Stimulated activated naive B cell treated with anti-CD40 and anti-IgM and Interleukin-4, amounts not matched to agents 10 μg/mL and 1 μg/mL and 100 μg/mL, for 72 hours (primary cell): ENCODE measurements at regions not wholly inside any gene's neighbourhood (a gene's known extent, or its start where the extent isn't known, plus 50 kb on each side); places are given as distances from the start of the nearest gene placed in this dataset.

Source experiments
- ATAC-seq, 2 donors: fragments of 150-1000 bp; cut with Tn5 transposase; replicated peaks; 2 replicates each; pipeline ENCODE4 v1.10.0; 2021; ENCODE audit warnings: moderate library complexity in 1 of 2
- DNase-seq: peaks from one replicate; pipeline ENCODE4 v3.0.0; 2021
- H3K27ac Mint-ChIP-seq: one replicate; pipeline ENCODE4 v1.8.0; 2022; ENCODE audit warnings: mild to moderate bottlenecking, mixed read lengths
- H3K27me3 Mint-ChIP-seq, 2 donors: one replicate each; pipeline ENCODE4 v1.8.0; 2022; ENCODE audit warnings: mixed read lengths in 2 of 2
- H3K36me3 Mint-ChIP-seq, 2 donors: one replicate each; pipeline ENCODE4 v1.8.0; 2022; ENCODE audit warnings: mixed read lengths in 2 of 2, mild to moderate bottlenecking in 1 of 2
- H3K4me1 Mint-ChIP-seq, 2 donors: one replicate each; pipeline ENCODE4 v1.8.0; 2022; ENCODE audit warnings: mixed read lengths in 2 of 2, mild to moderate bottlenecking in 1 of 2
- H3K4me3 Mint-ChIP-seq, 2 donors: one replicate each; pipeline ENCODE4 v1.8.0; 2022; ENCODE audit warnings: mild to moderate bottlenecking in 2 of 2, mixed read lengths in 2 of 2, moderate library complexity in 1 of 2
- H3K9me3 Mint-ChIP-seq, 2 donors: one replicate each; pipeline ENCODE4 v1.8.0; 2022; ENCODE audit warnings: mixed read lengths in 2 of 2, mild to moderate bottlenecking in 1 of 2

DNA sequence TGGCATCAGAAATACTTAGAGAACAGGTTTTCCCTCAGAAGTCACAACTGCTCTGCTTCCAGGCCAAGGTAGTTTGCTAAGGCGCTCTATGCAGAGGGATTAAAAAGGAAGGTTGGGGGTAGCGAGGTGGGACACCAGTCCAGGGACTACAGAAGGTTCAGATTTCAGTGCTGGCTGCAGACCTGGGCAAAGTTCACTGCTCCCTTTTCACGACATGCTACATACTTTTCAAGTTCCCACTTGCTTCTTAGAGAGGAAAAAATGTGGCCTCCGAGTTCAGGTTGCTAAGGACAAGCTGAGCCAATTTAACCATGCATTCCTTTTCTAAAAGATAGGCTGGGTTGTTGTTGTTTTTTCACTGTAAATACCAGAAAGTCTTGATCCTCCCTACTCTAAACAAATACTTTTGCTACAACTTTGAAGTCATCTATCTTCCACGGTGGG, 158.6 kb upstream of the NR2F2 start:
- H3K36me3 Mint-ChIP-seq, result no peaks in the 10 kb centered on the region
- H3K27ac Mint-ChIP-seq, result no peak overlapping the region
- H3K27me3 Mint-ChIP-seq, result peaks cover 0 to under 1% of the 10 kb centered on the region in 2 donors
- no peak overlapping the region for H3K4me3 Mint-ChIP-seq
- ATAC-seq, result no peak
- H3K9me3 Mint-ChIP-seq, result peaks cover 0 to 3% of the 10 kb centered on the region in 2 donors
- no peak for DNase-seq
- no peaks in the 10 kb centered on the region for H3K4me1 Mint-ChIP-seq

DNA sequence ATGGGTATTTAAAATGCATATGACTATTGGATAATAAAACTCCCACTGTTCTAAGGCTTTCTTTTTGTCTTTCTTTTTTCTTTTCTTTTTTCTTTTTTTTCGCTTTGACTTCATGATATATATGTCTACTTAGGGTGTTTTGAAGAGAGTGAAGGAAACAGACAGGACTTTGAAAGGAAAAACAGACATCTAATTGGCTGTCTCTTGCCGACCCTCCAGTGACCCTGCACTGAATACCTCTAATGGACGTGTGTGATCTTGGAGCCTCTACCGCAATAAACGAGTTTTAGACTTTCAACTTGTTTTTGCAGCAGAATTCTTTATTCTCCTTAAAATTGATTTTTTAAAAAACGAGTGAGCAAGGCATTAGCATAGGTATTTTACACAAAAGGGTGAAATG, 158.1 kb upstream of the NR2F2 start:
- Mint-ChIP-seq H3K27me3 (no peaks in the 10 kb centered on the region), H3K9me3 (peaks cover 0 to 3% of the 10 kb centered on the region in 2 donors), H3K36me3 (no peaks in the 10 kb centered on the region), H3K4me1 (no peaks in the 10 kb centered on the region), H3K4me3 (no peak overlapping the region), H3K27ac (no peak overlapping the region)
- DNase-seq, result no peak
- no peak for ATAC-seq

GRCh38 chr15:96176831-96177230, 153.7 kb upstream of the NR2F2 start:
- Mint-ChIP-seq H3K4me3 (no peak overlapping the region), H3K36me3 (no peaks in the 10 kb centered on the region), H3K4me1 (no peaks in the 10 kb centered on the region), H3K27me3 (no peaks in the 10 kb centered on the region), H3K27ac (no peak overlapping the region), H3K9me3 (no peaks in the 10 kb centered on the region)
- DNase-seq (no peak), ATAC-seq (no peak)

DNA sequence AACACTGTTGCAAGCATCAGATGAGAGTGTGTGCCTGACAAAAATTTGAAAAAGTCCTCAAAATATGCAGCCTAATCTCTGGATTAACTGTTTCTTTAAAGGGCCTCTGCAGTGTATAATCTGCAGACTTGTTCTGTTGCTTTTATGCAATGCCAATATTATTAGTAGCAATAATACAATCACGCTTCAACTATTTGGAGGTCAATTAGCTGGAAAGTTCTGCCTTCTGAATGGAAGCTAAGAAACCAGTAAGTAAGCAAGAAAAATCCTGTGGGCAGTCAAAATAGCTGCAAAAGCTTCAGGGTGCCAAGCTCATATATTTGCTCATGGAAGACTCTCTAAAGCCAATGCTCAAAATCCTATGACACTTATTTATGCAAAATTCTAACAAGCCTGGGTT, 153.2 kb upstream of the NR2F2 start:
- Mint-ChIP-seq H3K4me3 (no peak overlapping the region), H3K36me3 (no peaks in the 10 kb centered on the region), H3K4me1 (no peaks in the 10 kb centered on the region), H3K27ac (no peak overlapping the region), H3K9me3 (no peaks in the 10 kb centered on the region), H3K27me3 (no peaks in the 10 kb centered on the region)
- ATAC-seq (no peak), DNase-seq (no peak)

DNA sequence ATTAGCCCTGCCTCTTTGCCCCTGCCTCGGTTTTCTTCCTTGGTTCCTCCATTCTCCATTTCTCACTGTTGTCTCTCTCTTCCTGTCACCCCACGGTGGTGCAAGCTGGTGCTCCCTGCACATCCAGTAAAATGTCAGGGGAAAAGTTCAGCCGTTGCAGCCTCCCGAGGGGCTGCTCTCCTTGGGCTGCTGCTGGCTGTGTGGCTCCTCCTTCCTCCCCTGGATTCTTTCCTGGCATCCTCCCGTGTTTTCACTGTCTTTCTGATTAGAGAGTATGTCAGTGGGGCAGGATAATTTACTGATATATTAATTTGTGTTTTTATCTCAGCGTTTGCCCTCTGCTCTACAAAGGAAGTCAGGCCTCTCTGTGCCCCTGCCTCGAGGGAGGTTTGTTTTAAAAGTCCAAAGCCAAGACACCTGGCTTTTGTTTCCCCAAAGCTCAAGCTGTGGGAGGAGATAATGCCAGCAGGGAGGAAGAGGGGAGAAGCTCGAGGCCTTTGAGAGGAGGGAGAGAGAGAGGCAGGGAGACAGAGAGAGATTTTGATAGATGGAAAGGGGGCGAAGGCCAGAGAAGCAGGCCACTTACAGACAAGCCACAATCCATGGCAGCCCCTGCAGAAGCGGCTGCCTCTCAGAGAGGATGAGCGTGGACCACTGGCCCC, 150.3 kb upstream of the NR2F2 start:
- no peak overlapping the region for H3K4me3 Mint-ChIP-seq
- no peak for DNase-seq
- no peak for ATAC-seq
- no peaks in the 10 kb centered on the region for H3K4me1 Mint-ChIP-seq
- H3K27me3 Mint-ChIP-seq, result no peaks in the 10 kb centered on the region
- H3K36me3 Mint-ChIP-seq, result no peaks in the 10 kb centered on the region
- H3K9me3 Mint-ChIP-seq, result no peaks in the 10 kb centered on the region
- no peak overlapping the region for H3K27ac Mint-ChIP-seq

- Mint-ChIP-seq H3K4me1 (no peaks in the 10 kb centered on the region), H3K9me3 (no peaks in the 10 kb centered on the region), H3K4me3 (no peak overlapping the region), H3K27me3 (no peaks in the 10 kb centered on the region), H3K27ac (no peak overlapping the region), H3K36me3 (no peaks in the 10 kb centered on the region)
- no peak for ATAC-seq
- no peak for DNase-seq
These were observed 149.3 kb upstream of the NR2F2 start for GRCh38 chr15:96181217-96181616.

DNA sequence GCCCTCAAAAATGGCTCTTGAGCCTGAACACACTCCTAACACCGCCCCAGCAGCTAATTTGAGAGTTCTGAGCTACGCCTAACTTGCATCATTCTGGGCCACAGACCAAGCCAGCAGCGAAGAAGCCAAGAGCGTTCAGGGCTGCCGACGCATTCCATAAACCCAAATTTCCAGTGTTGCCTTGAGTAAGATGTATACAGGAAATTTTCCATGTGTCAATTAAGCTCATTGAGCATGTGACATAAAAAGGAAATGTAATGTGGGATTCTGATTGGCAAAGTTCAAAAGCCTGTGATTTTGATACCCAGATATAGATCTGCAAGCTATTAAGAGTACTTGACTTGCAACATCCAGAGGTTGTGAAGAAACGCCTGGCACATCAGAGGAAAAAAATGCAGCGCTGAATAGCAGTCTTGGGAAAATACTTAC, 148.6 kb upstream of the NR2F2 start:
- H3K4me3 Mint-ChIP-seq, result no peak overlapping the region
- no peak for DNase-seq

DNA sequence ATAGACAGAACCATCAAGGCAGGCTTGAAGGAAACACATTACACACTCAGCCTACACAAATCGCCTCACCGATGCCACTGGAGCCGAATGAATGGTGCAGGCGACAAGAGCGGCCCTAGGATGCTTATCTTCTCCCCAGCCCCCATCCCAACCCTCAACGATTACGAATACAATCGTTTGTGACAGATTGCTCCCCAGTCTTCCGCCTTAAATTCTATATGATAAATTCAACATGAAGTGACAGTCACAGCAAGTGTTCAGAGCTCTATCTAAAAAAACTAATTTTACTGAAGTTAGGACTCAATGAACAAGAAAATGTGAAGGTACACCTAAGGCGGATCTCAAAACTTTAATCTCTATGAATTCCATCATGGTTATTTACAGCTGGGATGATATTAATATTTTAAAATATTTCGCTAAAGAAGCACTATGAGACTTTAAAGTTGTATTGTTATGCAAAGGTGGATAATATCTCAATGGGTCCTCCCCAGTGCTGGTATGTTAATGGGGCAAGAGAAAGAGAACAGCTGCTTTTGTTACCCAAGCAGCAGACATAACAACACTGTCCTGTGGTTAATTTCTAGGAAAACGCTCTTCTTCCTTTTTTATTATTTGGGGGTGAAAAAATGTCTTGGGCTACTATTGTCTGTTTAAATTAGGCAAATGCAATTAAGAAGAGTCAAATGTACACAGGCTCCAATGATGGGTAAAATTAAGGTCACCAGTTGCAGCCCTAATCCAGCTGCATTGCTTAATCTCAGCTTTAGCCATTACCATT, 147.6 kb upstream of the NR2F2 start:
- DNase-seq (no peak), ATAC-seq (no peak)
- Mint-ChIP-seq H3K27me3 (no peaks in the 10 kb centered on the region), H3K9me3 (no peaks in the 10 kb centered on the region), H3K27ac (no peak overlapping the region), H3K4me3 (no peak overlapping the region), H3K4me1 (no peaks in the 10 kb centered on the region), H3K36me3 (no peaks in the 10 kb centered on the region)

More for the DNA sequence above, 148.6 kb upstream of the NR2F2 start:
- no peaks in the 10 kb centered on the region for H3K36me3 Mint-ChIP-seq
- ATAC-seq, result no peak
- no peaks in the 10 kb centered on the region for H3K27me3 Mint-ChIP-seq
- no peak overlapping the region for H3K27ac Mint-ChIP-seq
- no peaks in the 10 kb centered on the region for H3K4me1 Mint-ChIP-seq
- no peaks in the 10 kb centered on the region for H3K9me3 Mint-ChIP-seq

GRCh38 chr15:96183514-96183850, 147.0 kb upstream of the NR2F2 start:
- no peaks in the 10 kb centered on the region for H3K4me1 Mint-ChIP-seq
- H3K27ac Mint-ChIP-seq, result no peak overlapping the region
- DNase-seq, result no peak
- no peaks in the 10 kb centered on the region for H3K9me3 Mint-ChIP-seq
- no peak overlapping the region for H3K4me3 Mint-ChIP-seq
- no peaks in the 10 kb centered on the region for H3K36me3 Mint-ChIP-seq
- no peaks in the 10 kb centered on the region for H3K27me3 Mint-ChIP-seq
- ATAC-seq, result no peak

- Mint-ChIP-seq H3K27me3 (no peaks in the 10 kb centered on the region), H3K4me1 (no peaks in the 10 kb centered on the region), H3K9me3 (no peaks in the 10 kb centered on the region), H3K4me3 (no peak overlapping the region), H3K27ac (no peak overlapping the region), H3K36me3 (no peaks in the 10 kb centered on the region)
- ATAC-seq (no peak), DNase-seq (no peak)
These were observed 146.6 kb upstream of the NR2F2 start for GRCh38 chr15:96183867-96184266.

GRCh38 chr15:96184297-96184696, 146.2 kb upstream of the NR2F2 start:
- Mint-ChIP-seq H3K4me1 (no peaks in the 10 kb centered on the region), H3K4me3 (no peak overlapping the region), H3K9me3 (no peaks in the 10 kb centered on the region), H3K27ac (no peak overlapping the region), H3K36me3 (no peaks in the 10 kb centered on the region), H3K27me3 (no peaks in the 10 kb centered on the region)
- no peak for ATAC-seq
- DNase-seq, result no peak

DNA sequence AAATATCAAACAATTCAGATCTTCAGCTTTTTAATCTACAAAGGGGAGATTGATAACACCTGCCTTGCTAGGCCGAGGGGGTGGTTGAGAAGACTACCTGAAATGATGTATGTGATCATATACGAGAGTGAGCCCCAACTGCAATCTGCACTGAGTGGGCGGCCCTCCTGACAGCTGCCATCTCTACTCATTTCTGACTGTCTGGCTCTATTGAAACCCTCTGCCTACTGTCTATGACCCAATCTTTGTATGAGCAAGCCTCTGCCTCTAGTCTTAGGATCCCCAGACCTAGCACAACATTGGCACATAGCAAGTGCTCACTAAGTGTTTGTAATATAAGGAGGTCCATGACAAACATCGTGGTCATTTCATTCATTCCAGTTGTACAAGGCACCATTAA, 144.4 kb upstream of the NR2F2 start:
- peaks cover 0 to 3% of the 10 kb centered on the region in 2 donors for H3K9me3 Mint-ChIP-seq
- no peaks in the 10 kb centered on the region for H3K27me3 Mint-ChIP-seq
- ATAC-seq (no peak), DNase-seq (no peak)
- no peaks in the 10 kb centered on the region for H3K36me3 Mint-ChIP-seq
- no peak overlapping the region for H3K27ac Mint-ChIP-seq
- no peaks in the 10 kb centered on the region for H3K4me1 Mint-ChIP-seq
- no peak overlapping the region for H3K4me3 Mint-ChIP-seq

GRCh38 chr15:96187341-96188305, 142.9 kb upstream of the NR2F2 start:
- H3K9me3 Mint-ChIP-seq, result peaks cover 0 to 3% of the 10 kb centered on the region in 2 donors
- H3K27ac Mint-ChIP-seq, result no peak overlapping the region
- no peaks in the 10 kb centered on the region for H3K4me1 Mint-ChIP-seq
- H3K4me3 Mint-ChIP-seq, result no peak overlapping the region
- no peak for ATAC-seq
- no peaks in the 10 kb centered on the region for H3K27me3 Mint-ChIP-seq
- DNase-seq, result no peak
- no peaks in the 10 kb centered on the region for H3K36me3 Mint-ChIP-seq

GRCh38 chr15:96197721-96198120, 132.8 kb upstream of the NR2F2 start:
- Mint-ChIP-seq H3K4me3 (no peak overlapping the region), H3K36me3 (no peaks in the 10 kb centered on the region), H3K27me3 (no peaks in the 10 kb centered on the region), H3K4me1 (no peaks in the 10 kb centered on the region), H3K9me3 (peaks cover 7 to 10% of the 10 kb centered on the region in 2 donors), H3K27ac (no peak overlapping the region)
- ATAC-seq, result no peak
- DNase-seq, result no peak
